Right renal pelvis (tissue), 4 donors: ENCODE measurements at regions not wholly inside any gene's neighbourhood (a gene's known extent, or its start where the extent isn't known, plus 50 kb on each side); places are given as distances from the start of the nearest gene placed in this dataset.

Experiments
- DNase-seq, 4 donors: peaks; one replicate each; pipeline ENCODE4 v3.0.0-alpha.2; 2013; ENCODE audit warnings: low read depth in 4 of 4, low spot score in 3 of 4, missing footprints in 1 of 4

- DNase-seq, result no peak
Measured at GRCh38 chr14:38904959-38905358, 198.1 kb downstream of the SEC23A start.

DNA sequence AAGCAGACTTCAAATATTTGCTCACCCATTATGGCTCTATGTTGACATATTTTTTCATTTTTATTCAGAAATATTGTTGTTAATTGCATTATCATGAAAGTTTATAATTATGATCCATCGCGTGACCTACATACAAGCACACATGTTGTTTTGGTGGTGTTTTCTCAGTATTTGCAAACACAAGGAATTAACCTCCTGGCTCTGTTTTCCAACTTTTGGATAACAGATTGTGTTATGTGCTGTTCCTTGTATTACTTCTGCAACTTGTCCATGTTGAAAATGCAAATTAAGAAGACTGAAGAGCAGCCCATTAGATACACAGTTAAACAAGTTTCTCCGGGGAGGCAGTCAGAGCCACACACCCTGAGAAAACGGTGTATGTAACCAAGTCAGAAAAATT lies 201.2 kb downstream of the SEC23A start:
- no peak for DNase-seq

- DNase-seq, result no peak
Measured at GRCh38 chr14:38900887-38901286, 202.1 kb downstream of the SEC23A start.

- no peak for DNase-seq
Measured at GRCh38 chr14:38887696-38888095, 215.3 kb downstream of the SEC23A start.

DNA sequence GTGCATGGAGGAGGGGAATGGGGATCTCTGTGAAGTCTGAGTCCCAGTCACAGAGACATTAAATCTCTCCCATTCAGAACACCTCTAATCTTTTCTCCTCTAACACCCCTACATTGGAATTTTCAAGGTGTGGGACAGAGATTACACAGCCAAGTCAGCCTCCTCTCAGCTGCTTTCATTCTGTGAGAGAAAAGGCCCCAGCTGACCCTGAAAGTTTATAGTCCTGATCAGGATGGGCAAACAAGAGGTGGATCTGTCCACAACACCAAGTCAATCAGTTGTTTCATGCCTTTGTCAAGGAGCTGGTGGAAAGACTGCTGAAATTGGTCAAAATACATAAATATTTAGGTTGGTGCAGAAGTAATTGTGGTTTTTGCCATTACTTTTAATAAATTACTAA lies 218.9 kb downstream of the SEC23A start:
- no peak for DNase-seq

- DNase-seq, result no peak
Measured at GRCh38 chr14:38883127-38883526, 219.9 kb downstream of the SEC23A start.

- no peak for DNase-seq
Measured at GRCh38 chr14:38882533-38882932, 220.5 kb downstream of the SEC23A start.

GRCh38 chr14:38880643-38881524 lies 222.2 kb downstream of the SEC23A start:
- DNase-seq, result no peak

DNA sequence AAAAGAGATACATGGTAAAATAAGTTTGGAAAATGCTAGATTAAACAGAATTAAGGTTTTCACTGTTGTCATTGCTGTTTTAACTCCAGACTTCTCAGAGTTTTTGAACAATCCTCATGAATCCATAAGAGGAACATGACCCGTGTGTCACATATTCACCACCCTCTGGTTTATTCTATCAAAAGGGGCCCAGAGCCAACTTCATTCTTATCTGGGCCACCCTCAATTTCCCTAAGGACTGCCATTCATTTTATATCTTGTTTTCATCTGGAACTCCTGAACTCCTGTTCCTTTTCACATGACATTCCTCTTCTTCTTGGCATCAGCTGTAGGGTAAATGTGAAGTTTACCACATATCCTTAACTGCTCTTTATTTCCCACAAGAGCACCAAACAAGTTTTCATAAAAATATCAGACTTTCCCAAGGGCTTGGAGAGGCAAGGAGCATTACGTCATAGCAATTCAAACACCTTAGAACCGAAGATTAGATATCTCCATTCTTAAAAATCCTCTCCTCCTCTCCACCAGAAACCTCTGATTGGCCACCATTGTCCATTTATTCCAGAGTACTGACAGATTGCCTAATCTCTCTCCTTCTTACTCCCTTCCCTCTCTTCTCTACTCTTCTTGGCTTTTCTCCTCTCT lies 225.2 kb downstream of the SEC23A start:
- no peak for DNase-seq

DNA sequence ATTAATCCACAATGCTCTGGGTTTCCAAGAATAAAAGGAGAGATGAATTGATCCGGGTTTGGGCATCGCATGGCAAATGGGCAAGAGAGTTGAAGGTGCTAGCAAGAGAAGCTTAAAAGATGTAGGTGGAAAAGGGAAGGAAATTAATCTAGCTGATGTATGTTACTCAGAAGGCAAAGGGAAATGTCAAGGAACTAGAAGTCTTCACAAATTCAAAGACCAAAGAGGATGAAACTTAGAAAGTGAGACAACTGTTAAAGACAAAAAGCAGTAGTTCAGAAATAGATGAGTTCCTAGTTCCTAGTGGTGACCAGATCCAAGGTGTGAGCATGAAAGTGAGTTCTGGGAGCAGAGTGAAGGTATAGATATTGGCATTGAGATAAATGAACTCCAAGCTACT lies 228.3 kb downstream of the SEC23A start:
- no peak for DNase-seq

DNA sequence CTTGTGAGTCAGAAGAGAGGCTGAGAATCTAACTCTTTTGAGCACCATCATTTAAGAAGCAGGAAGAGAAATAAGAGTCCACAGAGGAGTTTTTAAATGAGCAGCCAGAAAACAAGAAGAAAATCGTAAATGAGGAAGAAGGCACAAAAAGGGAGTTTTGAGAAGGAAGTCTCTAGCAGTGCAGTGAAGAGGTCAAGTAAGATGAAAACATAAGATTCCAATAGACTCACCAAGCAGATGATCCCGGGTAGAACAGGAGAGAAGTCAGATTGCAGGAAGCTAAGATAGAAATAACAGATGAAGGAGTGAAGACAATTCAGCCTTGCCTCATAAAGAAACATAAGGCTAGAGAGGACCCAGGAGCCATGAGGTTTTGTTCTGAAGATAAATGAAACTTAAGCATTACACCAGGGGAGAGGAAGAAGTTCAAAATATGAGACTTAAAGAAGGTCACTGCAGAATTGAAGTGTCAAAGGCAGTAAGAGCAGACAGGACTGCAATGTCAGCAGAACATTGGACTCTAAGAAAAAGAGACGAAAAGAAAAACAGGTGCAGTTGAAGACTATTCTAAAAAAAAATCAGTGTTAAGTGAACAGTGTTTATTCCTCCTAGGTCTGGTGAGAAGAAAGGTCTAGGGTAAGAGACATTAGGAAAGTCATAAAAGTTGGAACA lies 229.0 kb downstream of the SEC23A start:
- DNase-seq, result no peak

- DNase-seq, result no peak
Measured at GRCh38 chr14:38870296-38870836, 232.7 kb downstream of the SEC23A start.

- DNase-seq, result peak in 1 of 4 donors; percentile 42
Measured at GRCh38 chr14:38868399-38869290, 234.4 kb downstream of the SEC23A start.

- peak; percentile 75 to 82 (median 79) for DNase-seq
Measured at GRCh38 chr14:38867561-38868150, 235.4 kb downstream of the SEC23A start.

GRCh38 chr14:38866461-38866860 lies 236.6 kb downstream of the SEC23A start:
- DNase-seq, result no peak

- no peak for DNase-seq
Measured at GRCh38 chr14:38862366-38862765, 240.7 kb downstream of the SEC23A start.

DNA sequence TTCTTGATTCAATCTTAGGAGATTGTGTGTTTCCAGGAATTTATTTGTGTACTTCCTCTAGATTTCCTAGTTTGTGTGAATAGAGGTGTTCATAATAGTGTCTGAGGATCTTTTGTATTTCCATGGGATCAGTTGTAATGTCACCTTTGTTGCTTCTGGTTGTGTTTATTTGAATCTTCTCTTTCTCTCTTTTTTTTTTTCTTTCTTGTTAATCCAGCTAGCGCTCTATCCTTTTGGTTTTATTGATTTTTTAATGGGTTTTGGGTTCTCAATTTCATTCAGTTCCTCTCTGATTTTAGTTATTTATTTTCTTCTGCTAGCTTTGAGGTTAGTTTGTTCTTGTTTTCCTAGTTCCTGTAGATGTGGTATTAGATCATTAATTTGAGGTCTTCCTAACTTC lies 242.5 kb downstream of the SEC23A start:
- no peak for DNase-seq

GRCh38 chr14:38856798-38857197 lies 246.2 kb downstream of the SEC23A start:
- DNase-seq, result no peak

- DNase-seq, result no peak
Measured at GRCh38 chr14:38855513-38855912, 247.5 kb downstream of the SEC23A start.

GRCh38 chr14:38851111-38851510 lies 251.9 kb downstream of the SEC23A start:
- DNase-seq, result no peak
